Common myeloid progenitor, CD34-positive (primary cell): ENCODE measurements at regions not wholly inside any gene's neighbourhood (a gene's known extent, or its start where the extent isn't known, plus 50 kb on each side); places are given as distances from the start of the nearest gene placed in this dataset.
"Not testable (repeated sequence)": the region's sequence is repeated elsewhere in the genome, so short reads cannot be mapped to it uniquely, and the experiment has no call there.

Source experiments
- CTCF ChIA-PET: fragments of 350-600 bp; sonication (Branson Sonifier 250); formaldehyde crosslinking; loops from one replicate; lab custom pipeline; 2021; ENCODE audit warnings: antibody characterized with exemption; lab: Charles Lee
- POLR2A ChIA-PET: fragments of 350-600 bp; sonication (Branson Sonifier 250); formaldehyde crosslinking; loops from one replicate; lab custom pipeline; 2021; ENCODE audit warnings: antibody characterized with exemption; lab: Charles Lee
- DNase-seq, 3 donors: peaks; one replicate each; pipeline versions ENCODE4 v3.0.0 to v3.0.0-alpha.2; 2013
- H3K27ac ChIP-seq, 2 experiments: 1 replicate in 1 of 2; 2 replicates in 1 of 2; pipeline ENCODE4 v1.7.0; 2013; ENCODE audit warnings: inconsistent platforms in 2 of 2, low read length in 2 of 2, mild to moderate bottlenecking in 2 of 2, low read depth in 1 of 2, moderate library complexity in 1 of 2; ENCODE audit not compliant: severe bottlenecking in 2 of 2, insufficient read depth in 1 of 2, poor library complexity in 1 of 2
- H3K27me3 ChIP-seq, 5 experiments: replicated peaks in 2 of 5; 1 replicate in 3 of 5; 2 replicates in 2 of 5; pipeline versions ENCODE4 v1.6.1 to v1.7.0; 2013; ENCODE audit warnings: low read length in 4 of 5, mild to moderate bottlenecking in 2 of 5, moderate library complexity in 2 of 5, inconsistent platforms in 1 of 5; ENCODE audit not compliant: insufficient read depth in 5 of 5, control insufficient read depth in 4 of 5
- H3K36me3 ChIP-seq, 4 experiments: 1 replicate in 2 of 4; 2 replicates in 2 of 4; pipeline versions ENCODE4 v1.6.1 to v1.7.0; 2013; ENCODE audit warnings: low read length in 3 of 4, control low read depth in 1 of 4, mild to moderate bottlenecking in 1 of 4; ENCODE audit not compliant: control insufficient read depth in 4 of 4, insufficient read depth in 4 of 4
- H3K4me1 ChIP-seq, 4 experiments: 1 replicate in 3 of 4; 2 replicates in 1 of 4; pipeline versions ENCODE4 v1.6.1 to v1.7.1; 2013; ENCODE audit warnings: low read length in 3 of 4, mild to moderate bottlenecking in 3 of 4, control low read depth in 1 of 4, inconsistent platforms in 1 of 4, moderate library complexity in 1 of 4; ENCODE audit not compliant: control insufficient read depth in 4 of 4, insufficient read depth in 4 of 4; ENCODE audit errors: control extremely low read depth in 1 of 4
- H3K4me3 ChIP-seq, 7 experiments: 1 replicate in 4 of 7; 2 replicates in 3 of 7; pipeline versions ENCODE4 v1.5.1 to v1.7.0; 2013; ENCODE audit warnings: mild to moderate bottlenecking in 7 of 7, low read length in 6 of 7, moderate library complexity in 6 of 7, inconsistent platforms in 2 of 7, low read depth in 2 of 7, control low read depth in 1 of 7; ENCODE audit not compliant: insufficient read depth in 4 of 7, control insufficient read depth in 1 of 7; ENCODE audit errors: extremely low read depth in 1 of 7
- H3K9me3 ChIP-seq, 5 experiments: 1 replicate in 4 of 5; 2 replicates in 1 of 5; pipeline versions ENCODE4 v1.6.1 to v1.7.1; 2013; ENCODE audit warnings: low read length in 4 of 5, mild to moderate bottlenecking in 2 of 5, inconsistent platforms in 1 of 5, low read depth in 1 of 5, moderate library complexity in 1 of 5; ENCODE audit not compliant: control insufficient read depth in 4 of 5, insufficient read depth in 2 of 5; ENCODE audit errors: control extremely low read depth in 1 of 5
- WGBS: methylation state at CpG from one replicate; pipeline ENCODE4 v1.1.5; 2013; ENCODE audit not compliant: insufficient coverage; 5-methylcytosine and 5-hydroxymethylcytosine counted together

DNA sequence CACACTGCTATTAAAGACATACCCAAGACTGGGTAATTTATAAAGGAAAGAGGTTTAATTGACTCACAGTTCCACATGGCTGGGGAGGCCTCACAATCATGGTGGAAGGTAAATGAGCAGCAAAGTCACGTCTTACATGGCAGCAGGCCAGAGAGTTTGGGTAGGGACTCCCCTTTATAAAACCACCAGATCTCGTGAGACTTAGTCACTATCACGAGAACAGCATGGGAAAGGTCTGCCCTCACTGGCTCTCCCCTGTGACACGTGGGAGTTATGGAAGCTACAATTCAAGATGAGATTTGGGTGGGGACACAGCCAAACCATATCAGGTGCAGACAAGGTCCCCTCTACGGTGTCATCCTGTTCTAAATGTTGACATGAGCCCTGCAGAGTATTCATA, 332.5 kb downstream of the QKI start:
- POLR2A ChIA-PET, CTCF ChIA-PET, DNase-seq: not testable (repeated sequence)

DNA sequence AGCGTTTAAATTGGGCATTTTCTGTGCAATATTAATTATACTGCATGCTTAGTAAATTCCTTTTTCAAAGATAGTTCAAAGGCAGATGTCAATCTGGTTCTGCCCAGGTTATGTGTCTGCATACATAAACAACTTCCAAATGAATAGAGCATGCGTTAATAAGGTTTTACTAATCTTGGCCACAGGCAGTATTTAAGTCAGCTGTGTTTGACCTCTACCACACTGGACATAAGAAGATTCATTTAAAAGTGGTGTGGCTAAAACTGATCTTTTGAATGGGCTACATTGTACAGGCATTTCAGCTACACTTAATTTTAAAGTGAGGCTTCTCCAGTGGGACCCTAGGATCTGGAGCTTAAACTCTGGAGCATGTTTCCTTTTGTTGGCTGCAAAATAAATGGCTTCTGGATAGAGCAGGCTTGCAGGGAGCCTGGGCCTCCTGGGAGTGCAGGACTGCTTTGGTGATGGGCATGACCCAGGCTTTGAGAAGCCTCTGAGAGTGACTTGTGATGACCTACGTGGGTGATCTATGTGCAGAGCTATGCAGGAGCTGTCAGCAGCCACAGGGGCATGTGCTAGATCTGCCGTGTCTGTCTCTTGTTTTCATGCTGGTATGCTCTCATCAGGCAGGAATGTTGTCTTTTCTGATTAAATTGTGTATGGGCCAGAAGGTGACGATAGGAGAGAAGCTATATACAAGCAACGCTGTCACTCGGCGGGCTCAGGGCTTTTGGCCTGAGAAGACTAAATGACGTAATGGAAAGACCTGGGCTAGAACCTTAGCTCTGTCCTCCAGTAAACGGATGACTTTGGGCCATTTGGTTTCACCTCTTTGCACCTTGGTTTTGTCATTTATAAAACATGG, 331.2 kb downstream of the QKI start:
- peaks cover 0 to 8% (median 7%) of the 10 kb centered on the region in 4 experiments for H3K4me1 ChIP-seq
- H3K9me3 ChIP-seq, result no peaks in the 10 kb centered on the region
- no peak for DNase-seq
- ChIA-PET POLR2A (no interaction called here), CTCF (no interaction called here)
- H3K27me3 ChIP-seq, result peaks cover 0 to 65% (median 11%) of the 10 kb centered on the region in 5 experiments
- no peak overlapping the region for H3K27ac ChIP-seq
- 100% methylated on average over 6 of the region's 10 CpGs for WGBS
- no peaks in the 10 kb centered on the region for H3K36me3 ChIP-seq
- H3K4me3 ChIP-seq, result no peak overlapping the region

More for the DNA sequence above, 332.5 kb downstream of the QKI start:
- not testable (repeated sequence) for H3K36me3 ChIP-seq, H3K27ac ChIP-seq, H3K4me3 ChIP-seq, H3K9me3 ChIP-seq
- H3K27me3 ChIP-seq, result peaks cover 0 to 74% (median 12%) of the 10 kb centered on the region in 5 experiments
- 94% methylated on average over 3 of the region's 5 CpGs for WGBS
- peaks cover 0 to 16% (median 10%) of the 10 kb centered on the region in 4 experiments for H3K4me1 ChIP-seq

DNA sequence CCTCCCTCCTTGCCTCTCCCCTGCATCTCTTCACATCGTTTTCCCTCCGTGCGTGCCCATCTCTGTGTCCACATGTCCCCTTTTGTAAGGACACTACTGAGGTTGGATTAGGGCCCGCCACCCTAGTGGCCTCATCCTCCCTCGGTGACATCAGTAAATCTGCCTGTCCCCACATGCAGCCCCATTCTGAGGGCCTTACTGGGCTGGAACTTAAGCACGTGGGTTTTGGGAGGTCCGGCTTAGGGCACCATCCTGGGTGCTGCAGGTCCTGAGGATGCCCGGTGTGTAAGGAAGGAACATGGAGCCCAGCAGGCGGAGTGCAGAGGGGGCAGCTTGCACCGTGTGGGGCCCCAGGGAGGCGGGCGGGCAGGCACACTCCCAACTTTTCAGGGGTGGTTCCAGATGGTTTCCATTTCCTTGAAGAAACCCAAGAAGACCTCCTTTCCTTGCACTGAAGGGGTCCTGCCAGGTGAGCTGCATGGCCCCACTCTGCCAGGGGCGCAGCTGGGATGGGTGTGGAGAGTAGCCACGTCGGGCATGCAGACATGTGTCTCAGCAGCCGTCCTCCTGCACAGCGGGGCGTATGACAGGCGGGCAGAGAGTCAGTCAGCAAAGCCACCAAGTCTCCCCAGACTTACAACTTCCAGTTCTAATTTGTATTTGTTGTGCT, 329.9 kb downstream of the QKI start:
- WGBS, result 93% methylated on average over 12 of the region's 19 CpGs
- no peaks in the 10 kb centered on the region for H3K36me3 ChIP-seq
- no peaks in the 10 kb centered on the region for H3K4me1 ChIP-seq
- no peaks in the 10 kb centered on the region for H3K9me3 ChIP-seq
- H3K27me3 ChIP-seq, result peaks cover 0 to 56% (median 6%) of the 10 kb centered on the region in 5 experiments
- H3K27ac ChIP-seq, result no peak overlapping the region
- ChIA-PET POLR2A (no interaction called here), CTCF (no interaction called here)
- no peak for DNase-seq
- no peak overlapping the region for H3K4me3 ChIP-seq

DNA sequence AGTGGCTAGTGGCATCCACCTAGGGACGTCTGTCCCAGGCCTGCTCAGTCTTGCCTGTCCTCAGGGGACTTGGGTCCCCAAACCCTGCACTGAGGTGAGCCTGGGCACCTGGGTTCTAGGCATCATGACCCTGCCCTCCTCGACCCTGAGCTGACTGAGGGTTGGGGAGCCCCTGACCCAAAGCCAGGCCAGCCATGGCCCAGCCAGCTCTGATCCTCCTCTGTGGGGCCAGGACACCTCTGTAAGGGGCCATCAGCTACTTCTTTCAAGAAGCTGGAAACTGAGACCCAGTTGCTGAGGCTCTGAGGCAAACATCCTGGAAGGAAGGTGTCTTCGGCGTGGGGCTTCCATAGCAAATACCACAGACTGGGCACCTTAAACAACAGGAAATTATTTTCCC, 329.3 kb downstream of the QKI start:
- no peak for DNase-seq
- H3K27me3 ChIP-seq, result peaks cover 0 to 50% (median 6%) of the 10 kb centered on the region in 5 experiments
- H3K27ac ChIP-seq, result no peak overlapping the region
- no peaks in the 10 kb centered on the region for H3K4me1 ChIP-seq
- H3K9me3 ChIP-seq, result no peaks in the 10 kb centered on the region
- no peak overlapping the region for H3K4me3 ChIP-seq
- no peaks in the 10 kb centered on the region for H3K36me3 ChIP-seq
- 66% methylated on average over 3 of the region's 4 CpGs for WGBS
- POLR2A ChIA-PET, result no interaction called here
- CTCF ChIA-PET, result no interaction called here

DNA sequence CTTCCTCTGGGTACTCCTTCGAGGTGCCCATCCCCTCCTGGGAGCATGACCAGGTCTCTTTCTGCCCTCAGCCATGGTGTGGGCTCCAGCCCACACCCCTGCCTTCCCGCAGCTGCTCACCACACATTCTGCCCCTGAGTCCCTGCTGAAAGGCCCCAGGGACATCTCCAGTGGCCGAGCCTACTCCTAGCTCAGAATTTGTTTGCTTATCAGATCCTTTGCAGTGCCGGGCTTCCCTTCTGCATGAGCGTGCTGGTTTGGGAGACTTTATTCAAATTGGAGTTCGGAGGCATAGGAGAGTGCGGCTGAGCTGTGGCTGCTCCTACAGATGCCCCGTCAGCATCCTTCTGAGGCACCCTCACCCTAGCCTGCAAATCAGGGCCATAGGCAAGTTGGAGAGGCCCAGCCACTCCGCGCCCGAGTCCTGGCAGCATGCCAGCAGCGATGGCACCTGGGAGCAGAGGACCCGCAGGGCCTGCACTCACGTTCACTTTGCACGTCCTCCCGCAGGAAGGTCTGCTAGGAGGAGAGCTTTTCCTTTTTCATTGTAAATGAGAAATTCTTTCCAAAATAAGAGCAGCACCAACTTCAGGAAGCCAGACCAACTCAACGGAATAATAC, 327.3 kb downstream of the QKI start:
- ChIA-PET POLR2A (no interaction called here), CTCF (no interaction called here)
- Histone ChIP-seq H3K36me3 (no peaks in the 10 kb centered on the region), H3K4me1 (no peaks in the 10 kb centered on the region), H3K9me3 (no peaks in the 10 kb centered on the region), H3K4me3 (no peak overlapping the region), H3K27me3 (peaks cover 0 to 40% (median 11%) of the 10 kb centered on the region in 5 experiments), H3K27ac (no peak overlapping the region)
- 95% methylated on average over 15 of the region's 17 CpGs for WGBS
- DNase-seq, result no peak

DNA sequence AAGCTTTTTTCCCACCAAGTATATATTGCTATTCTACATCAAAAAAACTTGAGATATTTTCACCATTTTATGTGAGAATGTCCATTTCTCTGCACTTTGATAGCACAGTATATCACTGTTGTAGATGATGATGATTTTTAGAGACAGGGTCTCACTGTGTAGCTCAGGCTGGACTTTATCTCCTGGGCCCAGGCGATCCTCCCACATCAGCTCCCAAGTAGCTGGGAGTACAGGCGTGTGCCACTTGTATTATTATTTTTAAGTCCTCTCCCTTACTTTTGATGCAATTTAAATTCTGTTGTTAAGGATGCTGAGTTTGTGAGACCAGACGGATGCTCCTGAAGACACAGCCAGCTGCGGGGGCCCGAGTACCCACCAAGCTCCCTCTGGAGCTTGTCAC, 326.8 kb downstream of the QKI start:
- Histone ChIP-seq H3K4me1 (no peaks in the 10 kb centered on the region), H3K9me3 (no peaks in the 10 kb centered on the region), H3K27me3 (peaks cover 0 to 44% (median 11%) of the 10 kb centered on the region in 5 experiments), H3K4me3 (no peak overlapping the region), H3K27ac (no peak overlapping the region), H3K36me3 (no peaks in the 10 kb centered on the region)
- no peak for DNase-seq
- POLR2A ChIA-PET, result no interaction called here
- CTCF ChIA-PET, result interaction anchor here (1.1 kb wide), 1 partner anchor 9 kb away, joined by 3 read pairs; no protein-coding TSS in a partner anchor
- WGBS, result 97% methylated on average over 3 of the region's 5 CpGs
